VCaP (cell line): ENCODE measurements at regions not wholly inside any gene's neighbourhood (a gene's known extent, or its start where the extent isn't known, plus 50 kb on each side); places are given as distances from the start of the nearest gene placed in this dataset.

Source experiments
- H3K27ac ChIP-seq: fragments of 450-650 bp; 2 replicates; pipeline ENCODE4 v1.5.1; 2017
- CTCF ChIP-seq: fragments of 450-650 bp; conservative IDR thresholded peaks from 2 replicates; pipeline ENCODE4 v1.5.1; 2017; ENCODE audit warnings: mild to moderate bottlenecking, moderate library complexity

- no peak for TF ChIP-seq CTCF
- no peak overlapping the region for H3K27ac ChIP-seq
Measured at GRCh38 chr20:47859278-47859677, 74.0 kb upstream of the SULF2 start.

GRCh38 chr20:47857569-47858464, 72.5 kb upstream of the SULF2 start:
- no peak for TF ChIP-seq CTCF
- no peak overlapping the region for H3K27ac ChIP-seq

GRCh38 chr20:47857187-47857568, 71.9 kb upstream of the SULF2 start:
- no peak overlapping the region for H3K27ac ChIP-seq
- TF ChIP-seq CTCF: no peak

- H3K27ac ChIP-seq: no peak overlapping the region
- no peak for TF ChIP-seq CTCF
Measured at GRCh38 chr20:47855799-47856198, 70.5 kb upstream of the SULF2 start.

- TF ChIP-seq CTCF: peak; percentile 64
- no peak overlapping the region for H3K27ac ChIP-seq
Measured at GRCh38 chr20:47854687-47855212, 69.5 kb upstream of the SULF2 start.

GRCh38 chr20:47851774-47852173, 66.5 kb upstream of the SULF2 start:
- TF ChIP-seq CTCF: no peak
- H3K27ac ChIP-seq: no peak overlapping the region

GRCh38 chr20:47850146-47850545, 64.9 kb upstream of the SULF2 start:
- H3K27ac ChIP-seq: no peak overlapping the region
- TF ChIP-seq CTCF: no peak
